NCI-H2107 treated with DMSO at 0.1 percent for 48 hours (cell line): ENCODE measurements at regions not wholly inside any gene's neighbourhood (a gene's known extent, or its start where the extent isn't known, plus 50 kb on each side); places are given as distances from the start of the nearest gene placed in this dataset.
"Not testable (repeated sequence)": the region's sequence is repeated elsewhere in the genome, so short reads cannot be mapped to it uniquely, and the experiment has no call there.

Experiments used
- DNase-seq: peaks from one replicate; lab custom pipeline; 2025; ENCODE audit not compliant: unreplicated experiment; lab: John Stamatoyannopoulos, UW

- DNase-seq = no peak
Observed at GRCh38 chr14:58878439-58879139, 240.8 kb downstream of the DACT1 start.

- no peak for DNase-seq
Observed at GRCh38 chr14:58881433-58881832, 243.7 kb downstream of the DACT1 start.

GRCh38 chr14:58882577-58883018, 244.8 kb downstream of the DACT1 start:
- DNase-seq = peak; percentile 57

GRCh38 chr14:58884442-58884841, 246.7 kb downstream of the DACT1 start:
- no peak for DNase-seq

- DNase-seq = no peak
Observed at GRCh38 chr14:58887931-58888330, 250.2 kb downstream of the DACT1 start.

- DNase-seq = no peak
Observed at GRCh38 chr14:58898655-58899316, 261.0 kb downstream of the DACT1 start.

GRCh38 chr14:58899317-58899713, 261.6 kb downstream of the DACT1 start:
- DNase-seq = no peak

- no peak for DNase-seq
Observed at GRCh38 chr14:58901826-58902225, 264.1 kb downstream of the DACT1 start.

- no peak for DNase-seq
Observed at GRCh38 chr14:58904776-58905175, 267.0 kb downstream of the DACT1 start.

GRCh38 chr14:58907803-58908202, 270.0 kb downstream of the DACT1 start:
- no peak for DNase-seq

- DNase-seq = no peak
Observed at GRCh38 chr14:58912287-58912686, 274.5 kb downstream of the DACT1 start.

- DNase-seq = no peak
Observed at GRCh38 chr14:58912799-58913432, 275.2 kb downstream of the DACT1 start.

GRCh38 chr14:58914279-58914855, 274.1 kb upstream of the DAAM1 start:
- DNase-seq = no peak

GRCh38 chr14:58915646-58916045, 272.8 kb upstream of the DAAM1 start:
- no peak for DNase-seq

- DNase-seq = no peak
Observed at GRCh38 chr14:58918066-58918738, 270.3 kb upstream of the DAAM1 start.

- DNase-seq = peak; percentile 67
Observed at GRCh38 chr14:58919217-58919616, 269.2 kb upstream of the DAAM1 start.

- DNase-seq = no peak
Observed at GRCh38 chr14:58920230-58920629, 268.2 kb upstream of the DAAM1 start.

- not testable (repeated sequence) for DNase-seq
Observed at GRCh38 chr14:58922201-58922940, 266.1 kb upstream of the DAAM1 start.

GRCh38 chr14:58923751-58924405, 264.6 kb upstream of the DAAM1 start:
- DNase-seq = no peak

- no peak for DNase-seq
Observed at GRCh38 chr14:58941629-58942028, 246.8 kb upstream of the DAAM1 start.
